Femur (tissue), 1 donor: ENCODE measurements at regions not wholly inside any gene's neighbourhood (a gene's known extent, or its start where the extent isn't known, plus 50 kb on each side); places are given as distances from the start of the nearest gene placed in this dataset.

Source experiments
- DNase-seq: peaks from one replicate; pipeline ENCODE4 v3.0.0-alpha.2; 2017

DNA sequence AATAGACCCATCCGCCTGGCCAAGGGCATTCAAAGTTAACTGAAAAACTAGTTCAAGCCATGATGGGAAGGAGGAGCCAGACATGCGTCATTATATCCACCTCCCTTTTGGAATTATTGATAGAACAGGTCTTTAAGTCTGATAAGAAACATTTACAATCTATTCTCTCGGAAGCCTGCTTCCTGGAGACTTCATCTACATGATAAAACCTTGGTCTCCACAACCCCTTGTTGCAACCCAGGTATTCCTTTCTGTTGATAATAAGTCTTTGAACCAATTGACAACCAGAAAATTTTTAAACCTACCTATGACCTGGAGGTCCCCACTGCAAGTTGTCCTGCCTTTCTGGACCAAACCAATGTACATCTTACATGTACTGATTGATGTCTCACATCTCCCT, 451.3 kb downstream of the NAF1 start:
- DNase-seq, result no peak

DNA sequence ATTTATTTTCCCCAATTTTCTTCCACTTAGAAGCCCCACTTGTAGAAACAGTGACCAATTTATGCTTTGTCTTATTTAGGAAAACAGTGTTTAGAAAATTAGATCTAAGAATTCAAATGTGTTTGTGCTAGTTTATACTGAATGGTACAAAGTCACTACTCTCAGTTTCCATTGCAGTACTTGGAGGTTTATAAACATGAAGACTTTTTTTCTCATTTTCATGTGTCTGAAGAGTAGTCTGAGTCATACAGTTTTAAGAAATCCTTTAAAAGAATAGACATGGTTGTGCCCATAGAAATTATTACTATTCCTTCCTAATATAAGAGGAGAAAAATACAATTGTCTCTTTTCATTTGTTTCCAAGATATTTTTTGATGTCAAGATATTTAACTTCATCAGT, 458.7 kb downstream of the NAF1 start:
- no peak for DNase-seq

DNA sequence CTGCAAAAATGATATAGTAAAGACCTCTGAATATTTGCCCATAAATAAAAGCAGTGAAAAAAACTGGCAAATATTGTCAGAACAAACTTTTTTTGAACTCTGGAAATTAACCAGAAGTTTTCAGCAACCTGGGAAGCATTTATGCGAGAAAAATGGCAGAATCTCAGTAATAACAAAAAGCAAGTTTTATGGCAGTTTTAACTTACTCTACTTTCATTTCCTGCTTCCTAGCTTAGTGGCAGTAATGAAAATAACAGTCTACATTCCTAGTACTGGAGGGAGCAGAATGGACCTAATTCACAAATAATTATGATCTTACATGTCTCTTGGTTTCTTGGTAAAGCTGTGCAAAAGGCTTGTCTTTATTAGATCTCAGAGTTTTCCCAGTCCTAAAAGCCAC, 460.1 kb downstream of the NAF1 start:
- DNase-seq, result no peak

- DNase-seq, result no peak
These were observed 460.6 kb downstream of the NAF1 start for GRCh38 chr4:162706051-162706450.

GRCh38 chr4:162705130-162705803, 461.4 kb downstream of the NAF1 start:
- no peak for DNase-seq

GRCh38 chr4:162700815-162701361, 465.8 kb downstream of the NAF1 start:
- no peak for DNase-seq

DNA sequence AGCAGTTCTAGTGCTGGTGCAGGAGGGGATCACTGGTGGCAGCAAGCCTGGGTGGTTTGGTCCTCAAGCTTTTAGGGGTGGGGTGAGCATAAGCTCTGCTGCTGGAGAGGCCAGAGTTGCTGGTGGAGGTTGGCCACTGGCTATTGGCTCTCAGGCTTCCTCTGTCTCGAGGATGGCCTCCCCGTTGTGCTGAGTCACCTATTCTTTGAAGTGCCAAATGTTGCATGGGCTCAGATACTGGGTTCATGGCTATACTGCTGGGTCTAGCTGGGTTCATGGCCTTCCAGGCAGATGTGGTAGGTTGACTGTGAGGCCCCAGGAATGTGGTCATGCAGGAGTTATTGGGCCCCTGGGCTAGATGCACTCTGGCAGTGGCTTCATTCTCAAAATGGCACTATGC, 466.3 kb downstream of the NAF1 start:
- DNase-seq, result no peak

- DNase-seq, result no peak
These were observed 467.1 kb downstream of the NAF1 start for GRCh38 chr4:162699629-162700028.

DNA sequence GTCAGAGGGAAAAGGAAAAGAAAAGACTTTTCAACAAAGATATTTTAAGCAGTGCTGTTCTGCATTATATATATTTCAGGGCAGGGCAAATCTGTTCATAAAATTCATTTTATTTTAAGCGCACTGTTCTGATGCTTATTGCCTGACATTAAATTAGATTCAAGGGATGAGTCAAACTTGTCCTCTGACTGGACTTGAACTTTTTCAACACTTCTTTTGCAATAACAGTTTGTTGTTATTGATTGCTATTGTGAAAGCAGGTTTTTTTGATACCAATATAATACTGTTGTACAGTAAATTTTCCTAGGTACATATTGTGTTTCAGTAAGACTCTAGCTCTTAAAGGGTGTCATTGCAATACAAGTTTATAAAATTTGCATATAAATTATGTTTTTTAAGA, 481.3 kb downstream of the NAF1 start:
- DNase-seq, result no peak

GRCh38 chr4:162684998-162685397, 481.7 kb downstream of the NAF1 start:
- DNase-seq, result no peak

GRCh38 chr4:162684371-162684700, 482.4 kb downstream of the NAF1 start:
- DNase-seq, result no peak

- no peak for DNase-seq
These were observed 482.9 kb downstream of the NAF1 start for GRCh38 chr4:162683659-162684370.

- no peak for DNase-seq
These were observed 484.0 kb downstream of the NAF1 start for GRCh38 chr4:162682651-162683050.

DNA sequence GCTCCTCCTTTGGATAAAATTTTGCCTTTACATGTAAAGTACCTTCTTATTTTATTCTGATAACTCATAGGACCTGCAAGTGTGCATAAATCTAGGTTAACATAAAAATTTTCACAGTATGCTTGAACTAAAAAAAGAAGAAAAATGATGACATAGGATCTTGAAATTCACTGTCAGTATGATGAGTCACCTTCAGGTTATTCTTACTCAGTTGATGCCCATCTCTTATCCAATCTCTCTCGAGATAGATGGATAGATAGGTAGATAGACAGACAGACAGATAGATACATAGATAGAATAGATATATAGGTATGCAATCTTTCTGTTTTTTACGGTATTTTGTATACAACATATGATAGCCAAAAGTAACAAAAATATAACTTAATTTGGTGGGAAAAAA, 485.5 kb downstream of the NAF1 start:
- DNase-seq, result no peak

DNA sequence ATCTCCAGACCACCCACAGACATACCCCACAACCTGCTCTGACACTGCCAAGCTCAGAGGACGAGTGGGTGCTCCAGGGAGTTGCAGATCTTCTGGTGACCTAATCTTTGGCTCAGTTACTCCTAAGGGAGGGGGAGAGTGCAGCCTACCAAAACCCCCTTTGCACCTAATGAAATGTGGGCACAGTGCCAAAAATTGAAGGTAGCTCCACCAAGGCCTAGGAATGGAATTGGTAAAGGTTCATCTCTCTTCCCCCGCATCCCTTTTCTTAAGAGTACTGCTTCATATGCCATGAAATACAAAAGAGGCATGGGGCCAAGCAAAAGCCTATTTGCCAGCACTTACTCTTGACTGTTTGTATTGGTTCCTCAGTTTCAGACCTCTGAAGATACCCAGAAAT, 491.0 kb downstream of the NAF1 start:
- no peak for DNase-seq

DNA sequence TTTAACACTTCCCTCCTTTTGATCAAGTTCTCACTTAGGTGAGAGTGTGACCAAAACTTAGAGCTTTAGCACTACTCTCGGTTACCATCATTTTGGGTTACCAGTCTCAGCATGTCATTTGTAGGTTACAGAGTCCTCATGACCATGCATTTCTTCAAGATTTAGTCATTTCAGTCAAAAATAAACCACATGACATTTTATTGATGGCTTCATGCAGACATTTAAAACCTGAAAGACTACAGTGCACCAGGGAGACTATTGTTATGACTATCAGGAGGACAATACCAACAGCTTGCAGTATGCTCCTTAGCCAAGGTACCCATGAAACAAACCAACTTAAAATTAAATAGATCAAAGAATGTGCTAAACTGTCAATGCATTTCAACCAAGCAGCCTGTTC, 498.1 kb upstream of the FSTL5 start:
- DNase-seq, result no peak

DNA sequence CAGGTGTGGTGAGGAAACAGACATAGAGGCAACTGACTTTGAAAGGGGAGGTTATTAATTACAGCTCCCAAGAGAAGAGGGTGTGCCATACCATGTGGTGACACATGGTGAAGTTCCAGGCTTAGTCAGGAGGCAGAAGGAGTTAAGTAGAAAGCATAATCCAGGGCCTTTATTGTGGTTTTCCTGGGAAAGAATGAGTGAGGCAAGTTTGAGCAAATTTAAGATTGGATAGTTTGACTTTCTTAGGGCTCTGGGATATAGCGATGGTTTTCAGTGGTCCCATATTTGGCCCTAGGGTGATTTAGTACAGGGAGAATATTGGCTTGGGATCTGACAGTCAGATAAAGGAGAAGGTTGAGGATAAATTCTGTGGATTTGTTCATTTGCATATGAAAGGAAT, 495.9 kb upstream of the FSTL5 start:
- DNase-seq, result no peak

- no peak for DNase-seq
These were observed 494.2 kb upstream of the FSTL5 start for GRCh38 chr4:162657966-162658365.

DNA sequence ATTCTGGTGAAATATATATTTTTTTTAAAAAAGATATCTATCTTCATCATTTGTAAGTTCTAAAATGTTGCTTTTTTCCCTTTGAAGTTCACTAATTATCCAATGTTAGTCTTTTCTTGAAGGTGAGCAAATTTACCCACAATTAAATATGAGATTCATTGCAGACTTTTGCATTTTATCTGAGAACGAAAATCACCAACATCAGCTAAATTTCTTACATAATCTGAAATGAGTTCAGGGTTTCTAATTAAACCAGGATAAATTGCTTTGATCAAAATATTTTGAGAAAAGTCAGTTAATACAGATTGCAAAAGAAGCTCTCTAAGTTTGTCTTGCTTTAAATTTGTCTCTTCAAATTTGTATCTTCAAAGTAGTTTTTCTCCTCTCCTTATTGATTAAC, 486.4 kb upstream of the FSTL5 start:
- no peak for DNase-seq

- no peak for DNase-seq
These were observed 481.6 kb upstream of the FSTL5 start for GRCh38 chr4:162645381-162645780.

DNA sequence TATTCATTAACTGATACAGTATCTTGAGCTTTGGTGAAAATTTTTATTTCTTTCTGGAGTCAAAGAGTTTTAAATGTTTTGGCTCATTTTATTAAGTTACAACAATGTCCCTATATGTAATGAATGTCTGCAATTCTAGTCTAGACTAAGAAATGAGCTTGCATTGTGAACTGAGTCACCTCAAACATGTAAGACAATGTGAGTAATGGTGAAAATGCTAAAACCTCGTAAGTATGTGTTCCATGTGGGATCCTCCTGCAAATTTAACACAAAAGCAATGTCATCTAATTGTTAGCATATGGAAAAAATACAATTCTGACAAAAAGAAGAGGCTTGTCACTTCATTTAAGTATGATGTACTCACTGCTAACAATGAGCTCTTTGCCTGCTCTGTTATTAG, 480.5 kb upstream of the FSTL5 start:
- no peak for DNase-seq

DNA sequence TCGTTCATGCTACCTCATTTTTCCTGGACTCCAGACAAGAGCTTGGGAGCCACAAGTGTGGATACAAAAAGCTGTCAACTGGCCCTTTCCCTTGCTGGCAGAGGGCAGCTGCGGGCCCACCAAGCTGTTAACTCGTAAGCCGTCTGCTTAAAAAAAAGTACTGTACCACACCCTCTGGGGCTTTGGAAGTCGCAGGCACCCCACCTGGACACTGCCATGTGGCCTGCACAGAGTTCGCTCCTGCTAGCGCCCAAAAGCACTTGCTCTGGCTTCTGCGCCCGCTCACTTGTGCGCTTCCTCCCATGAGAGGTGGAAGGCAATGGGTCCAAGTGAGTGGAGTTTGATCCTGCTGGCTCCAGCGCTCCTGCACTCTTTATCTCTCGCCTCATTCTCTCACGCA, 476.4 kb upstream of the FSTL5 start:
- no peak for DNase-seq

- DNase-seq, result no peak
These were observed 470.6 kb upstream of the FSTL5 start for GRCh38 chr4:162634390-162634789.

- DNase-seq, result no peak
These were observed 458.9 kb upstream of the FSTL5 start for GRCh38 chr4:162622664-162623063.

DNA sequence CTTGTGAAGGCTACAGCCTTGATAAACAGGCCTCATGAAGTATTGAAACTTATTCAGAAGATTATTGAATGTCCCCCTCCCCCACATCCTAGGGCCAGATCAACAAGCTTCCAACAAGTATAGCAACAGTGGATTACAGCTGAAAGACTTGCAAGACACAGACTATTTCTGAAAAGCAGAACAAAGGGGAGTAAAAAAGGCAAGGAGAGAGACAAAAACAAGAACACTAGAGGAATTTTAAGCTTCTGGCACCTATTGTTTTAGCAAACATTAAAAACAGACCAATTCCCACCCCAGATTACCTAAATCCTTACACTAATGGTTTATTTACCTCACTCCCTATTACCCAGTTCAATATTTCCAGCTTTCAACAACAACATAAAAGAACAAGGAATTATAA, 446.3 kb upstream of the FSTL5 start:
- DNase-seq, result no peak
